ENCODE measurements at regions not wholly inside any gene's neighbourhood (a gene's known extent, or its start where the extent isn't known, plus 50 kb on each side); places are given as distances from the start of the nearest gene placed in this dataset.
"Not testable (repeated sequence)": the region's sequence is repeated elsewhere in the genome, so short reads cannot be mapped to it uniquely, and the experiment has no call there.

DNA sequence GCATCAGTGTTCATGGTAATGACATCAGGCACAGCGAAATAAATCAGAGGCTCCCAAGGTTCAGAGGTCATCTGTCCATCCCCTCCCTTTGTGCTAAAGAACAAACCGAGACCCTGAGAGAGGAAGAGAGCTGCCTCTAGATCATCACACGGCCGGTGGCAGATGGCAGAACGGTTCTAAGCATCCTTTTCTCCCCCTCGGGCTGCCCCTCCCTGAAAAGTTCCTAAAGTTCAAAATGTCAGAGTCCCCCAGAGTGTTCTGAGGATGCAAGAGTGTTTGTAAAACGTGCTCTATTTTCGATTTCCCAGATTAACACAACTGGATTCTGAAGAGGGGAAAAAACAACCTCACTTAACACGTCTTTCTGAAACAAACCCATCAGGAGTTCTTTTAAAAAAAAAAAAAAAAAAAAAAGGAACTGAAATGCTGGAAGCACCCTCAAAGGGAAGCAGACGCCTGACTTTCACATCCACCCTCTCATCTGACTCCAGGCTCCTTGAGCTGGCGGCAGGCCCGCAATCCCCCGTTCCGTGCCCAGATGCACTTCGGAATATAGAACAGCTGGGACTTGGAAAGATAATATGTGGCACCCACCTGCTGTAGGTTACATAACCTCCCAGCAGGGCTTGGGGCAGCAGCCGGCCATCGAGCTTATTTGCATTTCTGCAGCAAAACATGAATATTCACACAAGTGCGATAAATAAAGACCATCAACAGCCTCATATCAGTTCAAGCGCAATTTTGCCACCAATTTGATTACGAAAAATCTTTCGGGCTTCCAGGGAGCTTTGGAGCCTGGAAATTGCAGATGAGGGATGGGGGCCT lies 115.5 kb upstream of the SMURF2 start:
- Histone ChIP-seq H3K36me3 (ENCODE audit: control insufficient read depth, insufficient read depth, low read length) (peaks cover 1% of the 10 kb centered on the region), H3K27me3 (ENCODE audit: control insufficient read depth, insufficient read depth, low read length) (no peaks in the 10 kb centered on the region), H3K4me3 (ENCODE audit: low read depth, low read length) (no peak overlapping the region)
- FAIRE-seq (no peak), DNase-seq (ENCODE audit: low read depth) (no peak)
- TF ChIP-seq, protein P1, sequence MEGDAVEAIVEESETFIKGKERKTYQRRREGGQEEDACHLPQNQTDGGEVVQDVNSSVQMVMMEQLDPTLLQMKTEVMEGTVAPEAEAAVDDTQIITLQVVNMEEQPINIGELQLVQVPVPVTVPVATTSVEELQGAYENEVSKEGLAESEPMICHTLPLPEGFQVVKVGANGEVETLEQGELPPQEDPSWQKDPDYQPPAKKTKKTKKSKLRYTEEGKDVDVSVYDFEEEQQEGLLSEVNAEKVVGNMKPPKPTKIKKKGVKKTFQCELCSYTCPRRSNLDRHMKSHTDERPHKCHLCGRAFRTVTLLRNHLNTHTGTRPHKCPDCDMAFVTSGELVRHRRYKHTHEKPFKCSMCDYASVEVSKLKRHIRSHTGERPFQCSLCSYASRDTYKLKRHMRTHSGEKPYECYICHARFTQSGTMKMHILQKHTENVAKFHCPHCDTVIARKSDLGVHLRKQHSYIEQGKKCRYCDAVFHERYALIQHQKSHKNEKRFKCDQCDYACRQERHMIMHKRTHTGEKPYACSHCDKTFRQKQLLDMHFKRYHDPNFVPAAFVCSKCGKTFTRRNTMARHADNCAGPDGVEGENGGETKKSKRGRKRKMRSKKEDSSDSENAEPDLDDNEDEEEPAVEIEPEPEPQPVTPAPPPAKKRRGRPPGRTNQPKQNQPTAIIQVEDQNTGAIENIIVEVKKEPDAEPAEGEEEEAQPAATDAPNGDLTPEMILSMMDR (IDR thresholded peaks at IDR 0.05; ENCODE audit: insufficient read depth, low read length, severe bottlenecking), result no peak

DNA sequence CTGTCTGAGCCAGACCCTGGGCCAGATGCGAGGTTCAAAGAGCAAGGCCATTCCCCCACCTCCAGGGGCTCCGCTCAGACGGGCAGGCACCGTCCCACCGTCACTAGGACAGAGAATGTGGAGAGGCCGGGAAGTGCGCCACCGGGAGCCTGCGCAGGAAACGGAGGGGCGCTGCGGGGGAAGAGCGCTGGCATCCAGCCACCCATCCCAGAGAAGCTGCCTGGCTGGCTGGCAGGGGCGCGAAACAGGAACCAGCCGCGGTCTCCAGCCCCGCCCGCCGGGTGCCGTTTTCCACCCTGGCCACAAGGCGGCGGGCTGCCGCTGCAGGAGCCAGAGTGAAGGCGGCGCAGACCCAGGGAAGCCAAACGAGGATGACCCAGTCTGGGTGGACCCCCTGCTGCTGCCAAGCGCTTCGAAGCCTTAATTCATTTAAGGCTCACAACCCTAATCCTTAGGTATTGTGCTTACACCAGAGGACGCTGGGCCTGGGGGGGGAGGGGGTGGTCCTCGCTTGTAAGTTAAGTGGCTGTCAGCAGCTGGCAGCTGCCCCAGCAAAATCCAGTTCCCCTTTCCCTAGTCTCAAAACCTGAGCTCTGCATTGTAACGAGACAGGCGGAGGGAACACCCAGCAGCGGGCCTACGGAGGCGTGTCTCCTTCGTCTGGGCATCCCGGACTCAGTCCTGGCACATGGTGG lies 114.8 kb upstream of the SMURF2 start:
- peak; percentile 42 for DNase-seq (ENCODE audit: low read depth)
- H3K36me3 ChIP-seq (ENCODE audit: control insufficient read depth, insufficient read depth, low read length); H3K27me3 ChIP-seq (ENCODE audit: control insufficient read depth, insufficient read depth, low read length); H3K4me3 ChIP-seq (ENCODE audit: low read depth, low read length); FAIRE-seq: not testable (repeated sequence)
- TF ChIP-seq, protein P1 (IDR thresholded peaks at IDR 0.05; ENCODE audit: insufficient read depth, low read length, severe bottlenecking), result peak; percentile 90

DNA sequence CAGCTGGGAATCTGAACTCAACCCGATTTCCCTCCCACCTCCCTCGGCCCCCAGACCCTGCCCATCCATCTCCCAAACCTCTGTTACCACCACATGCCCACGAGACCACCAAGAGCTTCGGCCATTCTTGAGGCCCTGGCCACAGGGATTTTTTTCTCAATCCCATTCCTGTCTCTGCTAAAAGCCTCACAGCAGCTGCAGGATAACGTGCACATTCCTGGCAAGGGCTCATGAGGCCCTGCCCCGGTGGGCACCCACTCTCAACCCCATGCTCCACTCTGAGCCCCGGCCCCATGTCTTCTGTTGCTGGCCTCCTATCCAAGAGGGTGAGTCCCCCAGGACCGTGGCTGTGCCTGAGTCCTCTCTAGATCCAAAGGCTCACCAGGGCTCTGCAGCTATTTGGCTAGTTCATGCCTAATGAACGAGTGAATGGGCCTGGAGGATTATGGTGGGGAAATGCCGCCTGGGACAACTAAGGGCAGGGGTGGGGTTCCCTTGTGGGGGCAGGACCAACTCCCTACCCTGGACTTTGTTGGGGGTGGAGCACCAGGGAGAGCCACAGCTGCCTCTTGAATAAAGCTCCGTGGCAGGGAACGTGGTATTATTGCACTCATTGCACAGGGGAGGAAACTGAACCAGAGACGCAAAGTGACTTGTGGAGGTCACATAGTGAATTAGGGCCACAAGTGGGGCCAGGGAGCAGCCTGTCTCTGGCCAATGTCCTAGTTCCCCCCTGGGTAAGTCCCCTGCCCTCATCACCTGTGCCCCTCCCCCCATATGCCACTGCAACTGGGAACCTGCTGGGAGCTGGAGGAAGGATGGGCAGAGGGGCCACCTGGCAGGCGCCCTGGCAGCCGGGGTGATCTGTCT lies 113.8 kb upstream of the SMURF2 start:
- FAIRE-seq (no peak), DNase-seq (ENCODE audit: low read depth) (no peak)
- Histone ChIP-seq H3K4me3 (ENCODE audit: low read depth, low read length) (no peak overlapping the region), H3K27me3 (ENCODE audit: control insufficient read depth, insufficient read depth, low read length) (no peaks in the 10 kb centered on the region), H3K36me3 (ENCODE audit: control insufficient read depth, insufficient read depth, low read length) (peaks cover 1% of the 10 kb centered on the region)
- TF ChIP-seq, protein P1 (IDR thresholded peaks at IDR 0.05; ENCODE audit: insufficient read depth, low read length, severe bottlenecking), result no peak

GRCh38 chr17:64774888-64775540 lies 112.9 kb upstream of the SMURF2 start:
- no peak for FAIRE-seq
- no peak for DNase-seq (ENCODE audit: low read depth)
- TF ChIP-seq, protein P1 (IDR thresholded peaks at IDR 0.05; ENCODE audit: insufficient read depth, low read length, severe bottlenecking), result no peak
- no peak overlapping the region for H3K4me3 ChIP-seq (ENCODE audit: low read depth, low read length)
- no peaks in the 10 kb centered on the region for H3K27me3 ChIP-seq (ENCODE audit: control insufficient read depth, insufficient read depth, low read length)
- peaks cover 1% of the 10 kb centered on the region for H3K36me3 ChIP-seq (ENCODE audit: control insufficient read depth, insufficient read depth, low read length)
